Nucleus accumbens (tissue), 56 donors: ENCODE measurements at regions not wholly inside any gene's neighbourhood (a gene's known extent, or its start where the extent isn't known, plus 50 kb on each side); places are given as distances from the start of the nearest gene placed in this dataset.

Experiments used
- DNase-seq, 56 donors: peaks; one replicate each; lab custom pipeline; 2025; lab: John Stamatoyannopoulos, UW

DNA sequence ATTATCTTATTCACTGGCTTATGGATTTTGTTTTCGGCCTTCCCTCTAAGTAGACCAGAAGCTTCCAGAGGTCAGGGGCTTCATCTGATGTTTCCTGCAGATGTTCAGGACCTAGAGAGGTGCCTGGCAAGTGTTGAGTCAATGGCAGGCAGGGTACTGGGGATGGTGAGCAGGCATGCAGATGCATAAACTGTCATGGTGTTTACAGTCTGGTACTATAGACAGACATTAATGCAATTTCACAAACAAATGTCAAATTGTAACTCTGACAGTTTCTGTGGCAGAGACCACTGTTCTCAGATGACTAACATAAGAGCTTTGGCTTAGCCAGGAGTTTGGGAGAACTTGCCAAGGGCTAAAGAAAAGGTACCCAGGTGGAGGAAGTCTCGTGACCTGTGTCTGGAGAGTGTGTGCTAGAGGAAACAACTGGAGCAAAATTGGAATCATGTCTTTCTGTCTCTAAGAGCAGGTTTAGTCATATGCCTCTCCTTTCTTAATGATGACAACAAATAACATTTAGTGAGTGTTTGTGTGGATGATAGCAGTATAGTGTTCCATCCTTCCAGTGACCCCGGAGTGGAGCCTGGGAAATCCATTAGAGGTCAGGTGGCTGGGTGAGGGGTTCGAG lies 53.7 kb upstream of the TRAK1 start:
- DNase-seq = no peak

DNA sequence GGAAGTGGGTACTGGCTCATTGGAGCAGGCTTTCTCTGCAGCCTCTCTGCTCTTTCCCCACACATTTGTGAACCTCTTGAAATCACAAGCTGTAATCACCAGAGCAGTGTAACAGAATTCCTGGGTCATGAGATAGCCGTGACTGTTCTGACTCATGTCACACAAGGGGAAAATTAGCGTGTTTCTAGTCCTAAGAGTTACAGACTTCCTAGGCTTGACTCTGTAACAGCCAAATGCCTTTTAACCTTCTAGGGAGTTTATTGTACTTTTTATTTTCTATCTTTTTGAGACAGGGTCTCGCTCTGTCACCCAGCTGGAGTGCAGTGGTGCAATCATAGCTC lies 54.7 kb upstream of the TRAK1 start:
- no peak for DNase-seq

DNA sequence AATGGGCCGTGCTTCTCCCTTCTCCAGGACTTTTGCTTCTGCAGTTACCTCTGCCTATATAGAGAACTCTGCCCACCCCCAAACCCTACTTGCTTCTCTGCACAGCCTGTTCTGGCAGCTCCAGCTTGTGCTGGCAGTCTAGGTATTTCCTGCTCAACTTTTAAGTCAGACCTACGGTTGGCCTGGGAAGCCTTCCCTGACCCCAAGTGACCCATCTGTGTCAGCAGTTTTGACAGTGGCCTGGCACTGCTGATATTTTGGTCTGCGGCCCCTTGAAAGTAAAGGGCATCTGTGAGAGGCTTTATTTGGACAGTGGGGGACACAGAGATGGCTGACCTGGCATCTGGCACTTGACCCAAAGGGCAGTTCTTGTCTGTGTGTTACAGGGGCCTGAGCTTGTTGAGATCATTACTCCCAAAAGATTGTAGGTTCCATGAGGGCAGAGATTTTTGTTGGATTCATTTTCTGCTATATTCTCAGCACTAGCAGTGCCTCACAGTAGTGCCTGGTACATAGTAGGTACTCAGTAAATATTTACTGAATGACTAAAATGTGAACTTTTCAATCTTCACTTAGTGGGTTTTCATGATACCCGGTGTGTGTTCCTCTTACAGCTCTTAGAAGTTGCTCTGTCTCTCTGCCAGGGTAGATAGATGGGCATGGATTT lies 55.2 kb upstream of the TRAK1 start:
- no peak for DNase-seq

DNA sequence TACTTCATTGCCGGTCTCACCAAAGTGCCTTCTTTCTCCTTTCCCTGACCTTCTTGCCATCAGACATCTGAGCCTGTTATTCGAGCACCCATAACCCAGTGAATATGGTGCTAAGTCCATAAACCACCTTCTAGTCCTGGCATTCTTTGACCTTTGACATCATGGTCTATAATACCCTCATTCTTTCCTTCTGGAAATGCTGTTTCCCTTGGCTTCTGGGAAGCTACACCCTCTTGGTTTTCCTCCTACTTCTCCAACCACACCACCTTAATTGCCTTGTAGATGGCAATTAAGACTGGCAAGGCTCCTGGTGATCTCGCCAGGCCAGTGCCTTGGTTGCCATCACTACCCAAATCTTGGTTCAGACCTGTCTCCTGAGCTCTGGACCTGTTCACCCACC lies 56.1 kb upstream of the TRAK1 start:
- DNase-seq = no peak

DNA sequence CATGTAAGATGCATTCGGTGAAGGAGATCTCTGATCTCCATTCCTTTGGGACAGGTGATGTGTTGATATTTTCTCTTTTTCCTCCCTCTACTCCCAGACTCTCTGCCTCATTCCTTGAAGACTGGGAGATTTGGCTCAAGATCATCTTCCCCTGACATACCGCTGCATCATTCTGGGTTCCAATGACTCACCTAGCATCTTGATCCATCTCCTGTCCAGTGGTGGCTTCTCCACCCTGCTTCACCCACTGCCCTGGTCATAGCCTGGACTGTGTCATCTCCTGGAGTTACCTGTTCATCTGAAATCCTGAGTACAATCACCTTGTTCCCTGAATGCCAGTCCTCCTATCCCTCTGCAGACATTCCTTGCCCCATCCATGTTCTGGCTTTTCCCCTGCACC lies 57.4 kb upstream of the TRAK1 start:
- DNase-seq = no peak

DNA sequence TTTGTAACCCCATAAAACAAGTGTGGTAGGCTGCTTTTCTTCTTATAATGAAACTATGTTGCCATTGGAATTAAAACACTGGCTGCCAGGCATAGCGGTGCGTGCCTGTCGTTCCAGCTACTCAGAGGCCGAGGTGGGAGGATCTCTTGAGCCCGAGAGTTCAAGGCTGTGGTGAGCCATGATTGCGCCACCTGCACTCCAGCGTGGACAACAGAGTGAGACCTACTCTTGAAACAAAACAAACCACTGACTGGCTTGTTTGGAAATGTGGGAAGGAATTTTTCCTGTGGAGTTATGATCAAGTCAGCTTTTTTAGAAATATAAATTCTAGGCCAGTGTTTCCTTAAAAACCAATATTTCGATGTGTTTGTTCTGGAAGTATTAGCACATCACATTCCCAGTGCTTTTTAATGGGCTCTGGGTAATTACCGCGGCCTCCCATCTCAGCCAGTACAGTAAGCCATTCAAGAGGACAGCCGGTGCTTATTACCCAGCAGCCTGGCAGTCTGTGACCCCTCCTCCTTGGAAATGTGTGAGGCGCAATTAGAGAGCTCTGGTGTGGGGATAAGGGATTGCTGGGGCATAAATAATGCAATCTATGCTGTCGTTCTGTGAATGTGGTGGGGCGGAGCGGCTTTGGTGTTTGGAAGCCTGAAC lies 58.3 kb upstream of the TRAK1 start:
- peak in 20 of 56 donors; percentile 10 to 54 (median 27) for DNase-seq

DNA sequence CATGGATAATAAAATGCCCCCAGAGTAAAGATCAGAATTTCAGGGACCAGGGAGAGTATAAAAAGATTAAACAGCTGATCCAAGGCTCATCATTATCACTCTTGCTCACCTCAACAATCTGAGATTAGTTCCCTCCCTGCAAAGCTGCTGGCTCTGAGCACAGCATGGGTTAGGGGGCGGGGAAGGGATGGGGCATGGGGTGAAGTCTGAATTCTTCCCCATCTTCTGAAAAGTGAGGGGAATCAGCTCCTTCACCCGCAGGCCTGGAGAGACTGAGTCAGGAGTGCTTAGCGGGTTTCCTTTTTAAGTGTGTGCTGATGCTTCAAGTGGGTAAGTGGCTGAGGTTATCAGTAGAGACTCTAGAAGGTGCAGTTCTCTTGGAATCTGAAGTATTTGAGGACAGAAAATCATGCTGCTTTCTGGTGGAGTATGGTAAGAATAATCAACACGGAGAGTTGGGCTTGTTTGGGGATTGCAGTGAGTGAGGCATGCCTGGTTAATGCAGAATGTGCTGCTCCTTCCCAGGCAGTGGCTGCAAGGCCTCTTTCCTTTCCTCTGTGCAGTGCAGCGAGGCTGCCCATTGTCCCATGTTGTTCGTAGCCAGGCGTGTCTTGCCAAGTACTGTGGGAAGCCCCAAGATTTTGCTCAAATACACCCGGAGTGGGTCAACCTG lies 59.2 kb upstream of the TRAK1 start:
- peak in 17 of 56 donors; percentile 8 to 51 (median 27) for DNase-seq

DNA sequence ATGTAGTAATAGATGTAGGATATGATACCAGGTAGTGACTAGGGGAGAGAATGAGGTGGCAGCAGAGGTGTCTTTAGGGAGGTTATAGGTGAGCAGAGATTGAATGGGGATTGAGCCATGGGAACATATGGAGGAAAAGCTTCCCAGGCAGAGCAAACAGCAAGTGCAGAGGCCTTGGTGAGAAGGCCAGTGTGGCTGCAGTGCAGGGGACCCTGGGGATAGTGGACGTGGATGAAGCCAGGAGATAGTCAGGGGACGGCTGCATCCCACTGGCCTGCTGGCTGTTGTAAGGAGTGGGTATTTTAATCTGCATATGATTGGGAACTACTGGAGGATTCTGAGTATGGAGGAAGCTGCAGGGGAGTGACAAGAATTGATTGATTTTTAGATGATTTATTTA lies 62.7 kb upstream of the TRAK1 start:
- no peak for DNase-seq

DNA sequence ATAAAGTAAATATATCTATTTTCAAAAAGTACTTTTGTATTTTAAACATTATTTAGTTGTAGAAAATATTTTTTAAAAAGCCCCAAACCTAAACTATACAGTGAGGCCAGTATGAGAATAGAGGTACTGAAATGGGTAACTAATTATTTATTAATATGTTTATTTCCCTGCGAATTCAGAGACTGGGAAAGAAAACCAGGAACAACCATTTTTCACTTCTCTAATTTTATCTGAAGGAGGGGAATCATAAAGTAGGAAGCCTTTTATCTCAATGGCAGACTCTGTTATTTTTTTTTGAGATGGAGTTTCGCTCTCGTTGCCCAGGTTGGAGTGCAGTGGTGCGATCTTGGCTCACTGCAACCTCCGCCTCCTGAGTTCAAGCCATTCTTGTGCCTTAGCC lies 63.6 kb upstream of the TRAK1 start:
- no peak for DNase-seq

DNA sequence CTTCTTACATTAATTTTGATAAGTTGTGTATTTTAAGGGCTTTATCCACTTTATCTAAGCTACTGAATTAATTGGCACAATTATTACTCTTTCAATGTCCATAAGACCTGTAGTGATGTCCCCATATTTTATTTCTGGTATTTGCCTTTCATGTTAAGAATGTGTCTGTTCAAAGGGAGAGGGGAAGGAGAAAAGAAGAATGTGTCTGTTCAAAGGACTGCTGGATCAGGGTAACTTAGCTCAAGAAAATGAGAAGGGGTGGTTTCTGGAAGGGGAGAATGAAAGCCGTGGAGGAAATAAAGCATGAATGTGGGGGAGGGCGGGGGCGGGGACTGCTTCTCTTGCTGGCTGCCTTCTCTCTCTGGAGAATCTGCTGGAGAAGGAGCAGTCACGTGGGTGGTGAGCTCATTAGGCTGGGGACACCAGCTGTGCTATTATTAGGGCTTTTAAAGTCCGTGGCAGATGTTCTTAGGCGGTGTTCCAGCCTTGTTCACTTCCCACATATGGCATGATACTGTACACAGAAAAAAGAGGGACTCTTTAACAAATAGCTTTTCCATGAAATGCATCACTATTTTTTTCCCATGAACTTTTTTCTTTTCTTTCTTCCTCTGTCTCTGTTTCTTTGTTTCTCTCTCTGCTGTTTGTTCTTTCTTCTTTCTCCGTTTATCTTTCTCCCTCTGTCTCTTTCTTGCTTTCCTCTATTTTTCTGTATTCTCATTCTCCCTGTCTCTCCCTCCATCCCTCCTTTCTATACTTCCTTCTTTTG lies 63.7 kb upstream of the ULK4 start:
- DNase-seq = peak in 55 of 56 donors; percentile 9 to 93 (median 77)

DNA sequence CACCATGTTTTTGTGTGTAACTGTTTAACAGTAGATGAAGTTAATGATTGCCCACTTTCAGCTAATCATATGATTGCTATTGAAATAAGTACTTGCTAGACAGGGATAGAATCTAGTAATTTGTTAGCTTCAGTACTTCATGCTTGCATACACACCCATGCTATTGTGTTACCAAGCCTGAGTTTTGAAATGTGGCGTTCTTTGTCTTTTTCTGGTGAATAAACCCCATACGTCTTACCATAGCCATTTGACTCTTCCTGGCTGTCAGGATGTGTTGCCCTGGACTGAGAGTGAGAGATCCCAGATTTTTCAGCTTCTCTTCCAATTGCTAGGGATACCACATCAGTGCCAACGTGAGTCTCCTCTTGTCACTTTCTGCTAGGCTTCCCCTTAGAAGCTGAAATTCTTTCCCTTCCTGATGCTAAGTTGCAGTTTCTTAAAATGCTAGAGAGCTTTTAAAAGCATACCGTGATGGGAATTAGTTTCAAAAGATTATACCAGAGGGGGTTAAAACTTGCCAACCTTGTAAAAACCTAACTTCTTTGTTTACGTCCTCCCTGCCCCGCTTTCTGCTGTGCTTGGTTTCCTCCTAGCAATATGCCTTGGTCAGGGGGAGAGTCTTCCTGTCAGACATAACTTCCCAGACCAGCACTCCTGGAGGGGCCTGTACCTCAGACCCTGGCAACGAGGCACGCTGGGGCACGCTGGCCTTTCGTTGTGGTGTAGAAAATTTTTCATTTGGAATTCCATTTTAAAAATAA lies 62.9 kb upstream of the ULK4 start:
- DNase-seq = peak in 2 of 56 donors; percentile 6 to 17

DNA sequence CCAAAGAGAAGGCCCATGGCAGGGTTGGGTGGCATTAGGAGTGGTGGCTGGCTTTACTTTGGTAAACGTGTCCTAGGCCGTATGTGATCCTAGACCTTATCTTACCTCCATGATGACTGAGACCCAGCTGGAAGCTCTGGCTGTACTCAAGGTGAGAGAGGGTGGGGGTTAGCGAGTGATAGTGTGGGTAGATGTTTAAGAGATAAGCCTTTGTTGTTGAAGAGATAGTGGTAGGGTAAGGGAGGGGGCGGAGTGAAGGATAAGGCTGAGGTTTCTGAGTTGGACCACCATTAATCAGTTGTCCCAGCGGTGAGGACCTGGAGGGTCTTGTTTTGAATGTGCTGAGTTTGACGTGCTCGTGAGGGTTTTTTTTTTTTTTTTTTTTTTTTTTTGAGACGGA lies 61.5 kb upstream of the ULK4 start:
- no peak for DNase-seq

DNA sequence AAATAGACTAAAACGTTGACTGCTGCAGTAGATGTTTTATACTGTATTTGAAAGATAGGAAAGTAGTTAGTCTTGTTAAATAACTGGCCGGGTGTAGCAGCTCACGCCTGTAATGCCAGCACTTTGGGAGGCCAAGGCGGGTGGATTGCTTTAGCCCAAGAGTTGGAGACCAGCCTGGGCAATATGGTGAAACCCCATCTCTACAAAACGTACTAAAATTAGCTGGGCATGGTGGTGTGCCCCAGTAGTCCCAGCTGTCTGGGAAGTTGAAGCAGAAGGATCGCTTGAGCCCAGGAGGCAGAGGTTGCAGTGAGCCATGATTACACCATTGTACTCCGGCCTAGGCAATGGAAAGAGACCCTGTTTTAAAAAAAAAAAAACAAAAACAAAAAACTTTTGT lies 60.5 kb upstream of the ULK4 start:
- DNase-seq = no peak

DNA sequence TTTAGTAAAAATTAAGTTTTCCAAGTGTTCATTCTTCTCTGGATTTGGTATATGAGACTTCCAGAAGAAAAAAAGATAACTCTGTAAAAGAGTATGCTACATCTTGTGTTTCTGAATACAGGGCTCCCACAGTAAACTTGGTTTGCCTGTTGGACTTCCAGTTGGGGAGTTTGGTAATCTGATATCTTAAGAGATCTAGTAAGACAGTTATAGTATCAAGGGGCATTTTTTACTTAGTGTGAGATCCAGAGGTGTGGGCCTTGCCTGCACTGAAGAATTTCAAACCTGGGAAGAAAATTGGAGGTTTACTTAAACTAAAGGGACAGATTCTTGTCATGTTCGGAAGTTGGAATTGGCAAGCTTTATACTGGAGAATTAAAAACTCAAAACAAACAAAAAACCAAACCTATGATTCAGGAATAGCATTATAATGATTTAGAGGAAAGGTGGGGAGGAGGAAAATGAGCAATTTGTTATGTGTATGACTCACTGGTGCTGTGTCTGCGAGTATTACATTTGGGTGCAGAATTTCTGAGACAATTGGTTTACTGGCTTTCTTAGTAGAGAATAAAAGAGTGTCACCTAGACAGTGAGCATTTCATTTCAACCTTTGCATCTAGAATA lies 58.9 kb upstream of the ULK4 start:
- DNase-seq = no peak

DNA sequence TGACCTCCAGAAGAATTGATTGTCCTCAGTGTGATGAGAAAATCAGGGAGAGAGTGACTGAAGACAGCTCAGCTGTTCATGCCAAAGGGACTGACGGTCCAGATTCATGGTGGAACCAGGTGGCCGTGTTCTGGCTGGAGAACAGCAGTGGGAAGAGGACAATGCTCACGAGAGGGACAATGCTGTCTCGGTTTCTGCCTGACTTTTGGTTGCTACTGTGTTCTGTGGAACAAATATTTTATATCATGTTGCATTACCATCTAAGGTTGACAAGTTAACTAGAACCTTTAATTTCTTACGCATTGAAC lies 58.0 kb upstream of the ULK4 start:
- DNase-seq = no peak

DNA sequence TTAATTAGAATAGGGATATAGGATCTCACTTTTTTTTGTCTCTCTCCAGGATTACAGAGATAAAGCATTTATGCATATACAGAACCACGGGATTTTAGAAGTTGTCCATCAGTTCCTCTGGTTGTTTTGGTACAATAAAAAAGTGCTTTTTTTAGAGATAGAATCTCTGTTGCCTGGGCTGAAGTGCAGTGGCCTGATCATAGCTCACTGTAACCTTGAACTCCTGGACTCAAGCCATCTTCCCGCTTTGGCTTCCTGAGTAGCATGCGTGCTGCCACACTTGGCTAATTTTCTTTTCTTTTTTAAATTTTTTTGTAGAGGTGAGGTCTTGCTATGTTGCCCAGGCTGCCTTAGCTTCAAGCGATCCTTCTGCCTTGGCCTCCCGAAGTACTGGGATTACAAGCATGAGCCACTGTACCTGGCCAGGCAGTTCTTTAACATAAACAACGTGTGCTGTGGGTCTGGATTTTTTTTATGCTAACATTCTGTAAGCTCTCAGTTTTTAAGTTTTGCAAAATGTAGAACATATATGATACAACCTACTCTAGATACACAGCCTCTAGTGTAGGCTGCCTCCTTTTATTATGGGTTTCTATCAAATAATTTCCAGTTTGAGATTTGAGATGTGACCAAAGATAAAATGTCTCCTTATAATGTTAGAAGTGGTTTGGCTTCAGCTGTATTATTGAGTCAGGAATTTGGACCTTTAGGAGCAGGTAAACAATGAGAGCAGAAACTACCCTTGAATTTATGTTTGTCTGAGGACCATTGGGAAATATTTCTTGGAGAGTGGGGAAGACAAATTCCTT lies 57.4 kb upstream of the ULK4 start:
- no peak for DNase-seq

DNA sequence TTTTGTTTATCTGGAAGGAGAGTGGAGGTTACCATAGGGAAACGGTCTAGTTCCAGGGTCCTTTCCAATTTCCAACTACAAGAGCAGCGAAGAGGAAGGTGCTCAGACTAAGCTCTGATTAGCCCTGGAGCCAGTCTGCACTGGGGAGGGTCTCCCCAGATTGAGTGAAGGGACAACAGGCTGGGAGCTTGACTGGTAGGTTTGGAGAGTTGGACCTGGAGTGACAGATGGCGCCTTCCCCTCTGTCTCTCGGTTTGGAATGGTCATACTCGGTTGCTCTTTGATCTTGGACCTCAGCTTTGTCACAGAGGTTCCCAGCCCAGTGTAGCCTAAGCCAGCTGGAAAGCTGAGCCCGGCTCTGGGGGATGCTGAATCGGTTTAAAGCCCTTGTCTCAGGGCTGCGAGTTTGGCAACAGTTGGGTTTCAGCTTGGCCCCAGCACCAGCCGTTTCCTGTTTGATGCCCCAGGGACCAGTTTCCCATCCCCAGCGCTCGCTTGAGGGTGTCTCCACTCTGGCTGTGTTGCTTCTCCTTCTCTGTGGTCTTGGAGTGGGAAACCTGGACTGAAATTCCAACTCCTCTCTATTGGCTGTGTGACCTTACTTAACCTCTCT lies 53.1 kb upstream of the ULK4 start:
- DNase-seq = peak in 21 of 56 donors; percentile 5 to 44 (median 19)

DNA sequence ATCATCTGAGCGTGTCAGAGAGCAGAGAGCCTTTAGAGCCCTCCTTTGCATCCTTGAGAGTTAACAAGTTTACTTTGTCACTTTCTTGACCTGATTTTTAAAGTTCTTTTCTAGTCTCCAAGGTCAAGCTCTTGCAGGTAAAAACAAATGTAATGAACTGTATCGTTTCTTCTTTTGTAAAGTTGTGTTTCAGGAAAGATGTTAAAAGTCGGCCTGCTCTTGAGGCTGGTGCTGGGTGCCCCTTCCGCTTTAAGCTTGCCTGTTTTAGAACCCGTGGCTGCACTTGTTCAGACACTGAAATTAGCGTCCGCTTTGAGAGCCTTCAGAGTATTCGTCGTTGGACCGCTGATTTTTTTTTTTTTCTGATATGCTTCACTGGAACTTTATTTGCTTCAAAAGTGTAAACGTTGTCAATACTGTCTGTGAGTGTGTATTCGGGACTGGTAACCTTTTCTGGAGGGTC lies 52.6 kb upstream of the ULK4 start:
- peak in 3 of 56 donors; percentile 2 to 15 (median 13) for DNase-seq
